ENCODE measurements at regions not wholly inside any gene's neighbourhood (a gene's known extent, or its start where the extent isn't known, plus 50 kb on each side); places are given as distances from the start of the nearest gene placed in this dataset.
A peak's percentile ranks its signal among the peaks of the same experiment; 100 is the strongest.

DNA sequence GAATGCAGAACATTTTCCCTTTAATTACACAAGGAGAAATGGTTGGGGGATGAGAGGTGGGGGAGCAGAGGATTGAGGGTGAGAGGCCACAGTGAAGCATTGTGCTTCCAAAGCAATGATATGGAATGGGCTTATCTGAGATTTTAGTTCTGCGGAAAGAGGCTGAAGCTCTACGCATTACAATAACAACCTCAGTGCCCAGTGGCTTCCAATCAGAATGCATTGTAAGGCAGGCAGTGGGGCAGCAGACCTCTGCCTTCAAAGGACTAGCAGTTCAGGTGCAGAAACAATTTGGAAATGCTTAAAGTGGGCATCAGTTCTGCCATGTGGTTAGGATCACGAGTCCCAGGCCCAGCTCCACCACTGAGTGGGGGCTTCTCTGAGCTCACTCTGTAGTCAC is 251.0 kb upstream of the ZMIZ1 start:
- DNase-seq, result no peak

- DNase-seq, result no peak
Observed at GRCh38 chr10:78819361-78820006, 249.3 kb upstream of the ZMIZ1 start.

GRCh38 chr10:78820007-78820362 is 248.8 kb upstream of the ZMIZ1 start:
- DNase-seq, result no peak

DNA sequence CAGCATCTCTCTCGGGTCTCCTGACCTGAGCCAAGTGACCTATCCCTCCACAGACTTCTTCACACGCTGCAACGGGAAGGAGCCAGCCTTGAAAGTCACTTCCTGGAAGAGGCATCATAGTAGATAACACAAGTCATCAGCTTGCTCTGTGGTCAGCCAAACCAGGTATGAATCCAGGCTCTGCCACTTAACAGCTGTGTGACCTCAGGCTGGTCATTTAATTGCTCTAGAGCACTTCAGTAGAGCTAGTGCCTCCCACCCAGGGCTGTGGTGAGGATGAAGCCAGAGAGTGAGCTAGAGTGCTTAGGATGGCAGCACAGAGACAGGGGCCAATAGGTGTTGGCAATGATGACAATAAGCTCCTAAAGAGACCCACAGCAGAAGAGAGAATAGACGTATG is 247.7 kb upstream of the ZMIZ1 start:
- DNase-seq, result no peak

DNA sequence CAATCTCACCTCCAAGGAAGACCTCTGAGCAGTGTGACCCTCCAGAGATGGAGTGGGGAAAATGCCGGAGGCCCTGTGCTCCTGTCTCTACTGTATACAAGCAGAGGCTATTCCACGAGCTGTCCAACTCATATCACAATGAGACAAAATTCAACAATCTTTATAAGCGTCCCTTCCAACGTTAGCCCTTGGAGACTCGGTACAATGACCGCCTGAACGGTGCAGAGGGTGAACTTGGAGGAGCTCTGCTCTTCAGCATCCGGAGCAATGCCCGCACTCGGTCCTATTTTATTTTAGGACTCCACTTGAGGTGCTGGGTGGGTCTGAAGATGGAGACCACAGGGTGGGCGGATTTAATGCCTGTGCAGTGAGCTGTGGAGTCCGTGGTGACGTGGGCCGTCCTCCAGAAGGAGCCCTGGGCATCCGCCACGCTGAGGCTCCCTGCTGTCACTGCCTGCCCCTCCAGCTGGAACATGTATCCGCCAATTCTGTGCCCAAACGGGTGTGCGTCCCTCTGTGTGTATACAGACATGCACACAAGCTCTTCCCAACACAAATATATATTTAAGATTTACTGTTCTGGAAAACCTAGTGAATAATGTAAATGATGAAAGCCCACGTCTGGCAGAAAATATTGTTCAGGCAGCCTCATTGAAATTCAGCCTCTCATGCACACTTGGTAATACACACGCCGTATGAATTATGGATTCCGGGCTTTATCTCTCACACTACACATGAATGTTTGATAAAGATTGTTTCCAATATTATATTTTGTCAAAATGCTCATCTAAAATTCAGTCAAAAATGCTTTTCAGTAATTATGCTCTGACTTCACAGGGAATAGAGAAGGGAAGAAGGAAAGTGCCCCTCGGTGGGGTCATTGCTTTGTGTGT is 239.9 kb upstream of the ZMIZ1 start:
- DNase-seq, result no peak

DNA sequence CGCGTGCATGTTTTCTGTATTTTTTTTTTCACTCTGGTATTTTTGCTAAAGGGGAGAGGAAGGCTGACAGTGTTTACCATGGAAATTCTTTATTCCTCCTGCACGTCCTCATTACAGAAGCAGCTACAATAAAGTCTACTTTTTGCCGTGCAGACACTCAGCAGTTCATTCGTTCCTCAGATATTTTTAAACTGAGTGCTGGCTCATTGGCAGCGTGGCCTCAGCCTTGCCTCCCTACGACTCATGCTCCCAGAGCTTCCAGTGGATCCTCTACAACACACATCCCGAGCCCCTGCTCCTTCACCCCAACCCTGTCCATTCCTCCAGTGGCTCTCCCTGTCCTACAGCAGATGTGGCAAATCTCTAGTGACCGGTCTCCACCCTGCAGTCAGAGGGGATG is 239.2 kb upstream of the ZMIZ1 start:
- DNase-seq, result no peak

DNA sequence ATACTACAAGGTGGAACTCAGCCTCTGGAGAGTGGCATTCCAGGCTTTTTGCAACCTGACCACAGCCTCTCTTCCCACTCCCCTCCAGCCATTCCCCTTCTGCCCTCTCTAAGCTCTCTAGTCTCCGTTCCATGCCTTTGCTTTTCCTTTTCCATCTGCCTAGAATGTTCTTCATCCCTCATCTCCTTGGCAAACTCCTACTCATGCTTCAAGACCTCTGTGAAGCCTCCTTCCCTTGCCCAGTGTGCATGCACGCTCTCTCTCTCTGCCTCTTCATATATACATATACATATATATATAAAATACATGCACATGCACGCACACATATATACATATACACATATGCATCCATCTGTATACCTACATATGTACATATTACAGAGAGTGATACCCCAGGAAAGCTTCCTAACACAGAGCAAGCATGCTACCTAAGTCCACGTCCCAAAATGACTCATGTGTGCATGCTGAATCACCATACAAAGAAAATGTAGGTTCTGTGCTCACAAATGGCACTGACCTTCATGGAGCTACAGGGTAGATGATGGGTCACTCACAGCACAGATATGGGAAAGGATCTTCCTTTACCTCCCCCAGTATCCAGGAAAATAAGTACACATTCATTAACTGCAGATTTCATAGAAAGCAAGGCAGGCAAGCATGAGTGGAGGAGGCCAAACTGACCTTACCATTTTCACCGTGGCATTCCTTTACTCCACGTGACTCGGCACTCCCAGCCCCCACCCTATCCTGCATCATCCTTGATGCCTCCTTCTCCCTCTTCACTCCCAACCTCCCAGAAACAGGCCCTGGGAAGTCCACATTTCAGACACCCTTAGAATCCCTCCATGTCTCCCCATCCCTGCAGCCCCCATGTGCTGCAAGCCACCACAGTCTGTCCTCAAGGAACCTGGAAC is 238.4 kb upstream of the ZMIZ1 start:
- DNase-seq, result no peak

DNA sequence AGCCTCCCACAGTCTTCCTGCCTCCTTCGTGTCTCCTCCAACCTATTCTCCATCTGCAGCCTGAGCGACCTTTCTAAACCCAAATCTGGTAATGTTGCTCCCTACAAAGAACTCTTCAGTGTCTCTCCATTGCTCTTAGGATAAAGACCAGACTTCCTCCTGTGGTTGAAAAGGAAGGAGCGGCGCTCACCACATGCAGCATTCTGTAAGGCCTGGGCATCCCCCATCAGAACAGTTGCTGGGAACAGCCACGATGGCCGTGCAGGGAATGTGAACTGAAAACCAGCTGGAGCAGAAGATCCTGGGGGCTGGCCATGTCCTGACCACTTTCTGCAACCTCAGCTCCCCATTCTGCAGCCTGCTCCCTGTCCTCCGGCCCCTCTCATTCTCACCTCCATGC is 237.8 kb upstream of the ZMIZ1 start:
- no peak for DNase-seq

- DNase-seq, result no peak
Observed at GRCh38 chr10:78831461-78831860, 237.3 kb upstream of the ZMIZ1 start.

- no peak for DNase-seq
Observed at GRCh38 chr10:78832281-78832680, 236.5 kb upstream of the ZMIZ1 start.

DNA sequence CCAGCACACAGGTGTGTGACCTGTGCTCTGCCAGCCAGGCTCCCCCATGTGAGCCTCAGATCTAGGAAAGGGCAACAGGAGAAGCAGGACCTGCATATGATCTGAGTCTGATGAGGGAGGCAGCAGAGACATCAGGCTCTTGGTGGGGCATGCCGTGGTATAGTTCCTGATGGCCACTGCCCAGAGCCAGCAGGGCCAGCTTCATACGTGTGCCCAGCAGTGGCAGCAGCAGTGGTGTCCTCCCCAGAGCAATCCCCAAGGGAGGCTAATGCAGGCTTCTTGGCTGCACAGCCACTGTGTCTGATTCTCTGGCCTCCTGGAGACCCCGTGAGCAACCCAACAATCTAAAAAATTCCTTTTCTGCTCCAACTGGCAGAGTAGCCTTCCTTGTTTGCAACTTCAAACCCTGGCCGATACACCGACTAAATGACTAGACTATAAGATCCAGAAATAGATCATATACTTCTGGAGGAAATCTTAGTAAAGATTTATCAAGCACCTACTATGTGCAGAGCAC is 230.6 kb upstream of the ZMIZ1 start:
- no peak for DNase-seq

DNA sequence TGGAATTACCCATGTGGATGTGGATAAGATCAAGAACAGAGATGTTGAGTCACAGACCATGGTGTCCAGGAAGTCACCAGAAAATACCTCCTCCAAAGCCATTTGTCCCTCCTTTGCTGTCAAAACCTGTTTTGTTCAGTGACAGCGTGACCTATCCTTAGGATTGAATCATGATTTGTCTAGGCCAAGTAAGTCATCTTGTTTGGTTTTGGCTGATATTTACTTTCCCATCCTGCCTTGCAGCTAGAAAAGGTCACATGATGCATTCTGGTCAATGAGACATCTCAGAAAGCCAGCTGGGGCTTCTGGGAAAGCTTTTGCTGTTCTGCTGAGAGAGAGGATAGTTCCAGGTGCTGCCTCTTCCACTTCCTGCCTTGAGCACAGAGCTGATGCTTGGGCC is 225.3 kb upstream of the ZMIZ1 start:
- DNase-seq, result no peak

- no peak for DNase-seq
Observed at GRCh38 chr10:78844960-78845607, 223.7 kb upstream of the ZMIZ1 start.

- no peak for DNase-seq
Observed at GRCh38 chr10:78846071-78846470, 222.7 kb upstream of the ZMIZ1 start.

- peak; percentile 87 for DNase-seq
Observed at GRCh38 chr10:78846760-78847159, 222.0 kb upstream of the ZMIZ1 start.

- DNase-seq, result no peak
Observed at GRCh38 chr10:78847485-78847884, 221.3 kb upstream of the ZMIZ1 start.

- DNase-seq, result peak; percentile 90
Observed at GRCh38 chr10:78849115-78849514, 219.7 kb upstream of the ZMIZ1 start.

DNA sequence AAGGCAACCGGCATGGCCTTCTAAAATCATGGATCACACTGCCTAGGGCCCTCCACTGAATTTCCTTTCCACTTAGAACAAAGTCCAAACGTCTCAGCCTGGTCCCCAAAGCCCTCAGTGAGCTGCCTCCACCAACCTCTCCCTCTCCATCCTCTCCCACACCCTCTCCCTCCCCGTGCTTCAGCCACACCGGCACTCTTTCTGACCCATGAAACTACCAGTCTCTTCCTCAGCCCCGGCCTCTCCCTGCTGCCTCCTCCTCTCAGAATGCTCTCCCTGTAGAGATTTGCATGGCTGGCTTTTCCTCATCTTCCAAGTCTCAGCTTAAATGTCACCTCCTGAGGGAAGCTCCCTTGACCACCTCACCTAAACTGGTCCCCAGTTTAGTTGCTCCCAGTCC is 219.0 kb upstream of the ZMIZ1 start:
- DNase-seq, result no peak

DNA sequence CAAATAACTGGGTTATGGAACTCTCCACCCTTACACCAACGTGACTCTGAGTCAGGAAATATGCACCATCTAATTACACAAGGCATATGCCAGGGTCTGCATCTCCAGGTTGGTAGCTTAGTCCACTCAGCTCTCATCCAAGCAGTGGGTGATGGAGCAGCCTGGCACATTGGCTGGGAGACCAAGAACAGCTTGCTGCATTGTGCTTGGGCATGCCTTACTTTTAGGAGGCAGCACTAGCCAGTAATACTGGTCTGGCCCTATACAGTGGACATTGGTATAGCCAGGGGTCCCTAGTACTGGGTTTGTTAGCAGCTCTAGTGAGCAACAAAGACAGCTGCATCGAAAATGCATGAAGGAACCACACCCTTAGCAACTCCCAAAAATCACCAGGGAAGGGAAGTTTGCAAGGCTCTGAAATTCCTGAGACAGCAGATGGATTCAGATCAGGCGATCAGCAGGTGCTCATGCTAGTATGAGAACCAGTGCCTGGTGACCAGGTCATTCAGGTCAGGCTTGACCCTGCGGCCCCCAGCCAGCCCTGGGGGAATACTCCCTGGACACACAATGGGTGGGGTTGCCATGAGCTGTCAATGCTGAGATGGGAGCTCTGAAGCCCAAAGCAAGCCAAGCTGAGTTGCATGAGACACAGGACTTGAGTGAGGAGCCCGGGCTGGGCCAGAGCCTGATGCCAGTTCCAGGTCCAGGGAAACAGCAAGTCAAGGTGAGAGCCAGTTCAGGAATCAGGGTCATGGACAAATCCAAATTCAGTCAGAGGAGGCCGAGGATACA is 217.9 kb upstream of the ZMIZ1 start:
- DNase-seq, result no peak

DNA sequence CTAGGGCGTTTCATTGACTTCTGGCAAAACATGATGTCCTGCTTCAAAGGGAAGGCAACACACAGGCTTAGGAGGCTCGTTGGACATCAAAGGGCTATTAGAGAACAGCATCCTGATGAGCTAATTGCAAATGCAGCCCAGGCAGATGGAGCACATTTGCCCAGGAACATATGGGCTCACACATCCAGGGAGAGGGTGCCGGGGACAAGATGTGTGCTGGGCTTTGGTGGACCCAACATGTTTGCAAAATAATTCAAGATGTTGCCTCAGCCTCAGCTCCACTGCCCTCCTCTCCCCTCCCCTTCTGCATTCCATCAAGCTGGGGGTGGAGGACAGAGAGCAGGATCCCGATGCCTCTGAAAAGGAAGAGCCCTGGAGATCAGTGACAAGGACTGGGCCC is 217.1 kb upstream of the ZMIZ1 start:
- DNase-seq, result no peak

- DNase-seq, result peak; percentile 20
Observed at GRCh38 chr10:78852466-78853240, 216.1 kb upstream of the ZMIZ1 start.
